Ishikawa (cell line): ENCODE measurements at regions not wholly inside any gene's neighbourhood (a gene's known extent, or its start where the extent isn't known, plus 50 kb on each side); places are given as distances from the start of the nearest gene placed in this dataset.

Experiments used
- CEBPB ChIP-seq: IDR thresholded peaks from 2 replicates; pipeline ENCODE4 v1.6.1; 2012
- CREB1 ChIP-seq: IDR thresholded peaks from 2 replicates; pipeline ENCODE4 v1.6.1; 2012; ENCODE audit warnings: low read depth
- EGR1 ChIP-seq: IDR thresholded peaks from 2 replicates; pipeline ENCODE4 v1.6.1; 2012
- EP300 ChIP-seq: IDR thresholded peaks from 2 replicates; pipeline ENCODE4 v1.6.1; 2012; ENCODE audit warnings: borderline replicate concordance
- FOXM1 ChIP-seq: IDR thresholded peaks from 2 replicates; pipeline ENCODE4 v1.6.1; 2012; ENCODE audit warnings: low read depth, borderline replicate concordance
- NFIC ChIP-seq: IDR thresholded peaks from 2 replicates; pipeline ENCODE4 v1.6.1; 2012
- RAD21 ChIP-seq: IDR thresholded peaks from 2 replicates; pipeline ENCODE4 v1.6.1; 2012; ENCODE audit warnings: low read depth
- REST ChIP-seq: IDR thresholded peaks from 2 replicates; pipeline ENCODE4 v1.6.1; 2012; ENCODE audit warnings: low read depth, mild to moderate bottlenecking
- TAF1 ChIP-seq: IDR thresholded peaks from 2 replicates; pipeline ENCODE4 v1.6.1; 2012; ENCODE audit warnings: low read depth, mild to moderate bottlenecking
- TCF12 ChIP-seq: IDR thresholded peaks from 2 replicates; pipeline ENCODE4 v1.6.1; 2012; ENCODE audit warnings: low read depth
- YY1 ChIP-seq: IDR thresholded peaks from 2 replicates; pipeline ENCODE4 v1.6.1; 2012; ENCODE audit warnings: low read depth
- ZBTB7A ChIP-seq: IDR thresholded peaks from 2 replicates; pipeline ENCODE4 v1.6.1; 2012; ENCODE audit warnings: low read depth
- TF ChIP-seq, protein P1 (sequence below): IDR thresholded peaks from 2 replicates; pipeline ENCODE4 v1.6.1; 2012
- TF ChIP-seq, protein P2 (sequence below): IDR thresholded peaks from 2 replicates; pipeline ENCODE4 v1.6.1; 2012

DNA sequence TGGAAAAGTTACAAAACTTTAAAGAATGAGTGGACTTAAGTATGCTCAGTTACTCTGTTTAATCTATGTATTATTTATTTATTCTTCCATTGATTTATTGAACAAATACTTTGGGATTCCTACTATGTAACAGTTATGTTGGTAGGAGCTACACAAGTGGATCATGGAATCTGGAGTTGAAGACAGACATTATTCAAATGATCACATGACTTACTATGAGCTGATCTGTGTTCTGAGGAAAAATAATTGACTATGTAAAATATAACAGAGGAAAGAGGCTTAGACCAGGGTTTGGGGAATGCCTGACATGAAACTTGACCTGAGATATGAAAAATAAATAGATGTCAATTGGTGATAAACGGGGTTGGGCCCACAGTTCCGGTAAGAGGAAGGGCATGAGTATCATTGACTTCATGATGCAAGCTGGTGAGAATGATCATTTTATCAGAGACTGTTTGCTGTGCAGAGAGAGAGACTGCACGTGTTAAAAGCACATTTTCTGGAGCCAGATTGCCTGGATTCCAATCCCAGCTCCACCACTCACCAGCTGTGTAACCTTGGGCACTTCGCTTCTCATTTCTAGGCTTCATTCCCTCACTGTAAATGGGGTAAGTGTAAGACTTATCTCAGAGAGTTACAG lies 179.0 kb downstream of the SPCS3 start:
- TF ChIP-seq EP300: no peak
- no peak for TF ChIP-seq RAD21
- no peak for TF ChIP-seq YY1
- TF ChIP-seq, protein P1, sequence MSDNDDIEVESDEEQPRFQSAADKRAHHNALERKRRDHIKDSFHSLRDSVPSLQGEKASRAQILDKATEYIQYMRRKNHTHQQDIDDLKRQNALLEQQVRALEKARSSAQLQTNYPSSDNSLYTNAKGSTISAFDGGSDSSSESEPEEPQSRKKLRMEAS: no peak
- no peak for TF ChIP-seq REST
- TF ChIP-seq CEBPB: no peak
- no peak for TF ChIP-seq TCF12
- no peak for TF ChIP-seq NFIC
- TF ChIP-seq TAF1: no peak
- TF ChIP-seq, protein P2, sequence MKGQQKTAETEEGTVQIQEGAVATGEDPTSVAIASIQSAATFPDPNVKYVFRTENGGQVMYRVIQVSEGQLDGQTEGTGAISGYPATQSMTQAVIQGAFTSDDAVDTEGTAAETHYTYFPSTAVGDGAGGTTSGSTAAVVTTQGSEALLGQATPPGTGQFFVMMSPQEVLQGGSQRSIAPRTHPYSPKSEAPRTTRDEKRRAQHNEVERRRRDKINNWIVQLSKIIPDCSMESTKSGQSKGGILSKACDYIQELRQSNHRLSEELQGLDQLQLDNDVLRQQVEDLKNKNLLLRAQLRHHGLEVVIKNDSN: no peak
- no peak for TF ChIP-seq EGR1
- TF ChIP-seq ZBTB7A: no peak
- no peak for TF ChIP-seq CREB1
- TF ChIP-seq FOXM1: no peak
